ENCODE measurements at regions not wholly inside any gene's neighbourhood (a gene's known extent, or its start where the extent isn't known, plus 50 kb on each side); places are given as distances from the start of the nearest gene placed in this dataset.
"Not testable (repeated sequence)": the region's sequence is repeated elsewhere in the genome, so short reads cannot be mapped to it uniquely, and the experiment has no call there.

- no peak for DNase-seq (ENCODE audit: low spot score)
Measured at GRCh38 chr12:67456431-67456901, 187.3 kb downstream of the CAND1 start.

- no peak for DNase-seq (ENCODE audit: low spot score)
Measured at GRCh38 chr12:67457136-67457535, 188.0 kb downstream of the CAND1 start.

- no peak for DNase-seq (ENCODE audit: low spot score)
Measured at GRCh38 chr12:67457778-67458665, 188.9 kb downstream of the CAND1 start.

- no peak for DNase-seq (ENCODE audit: low spot score)
Measured at GRCh38 chr12:67459173-67459572, 189.4 kb upstream of the DYRK2 start.

GRCh38 chr12:67459578-67459977, 189.0 kb upstream of the DYRK2 start:
- DNase-seq (ENCODE audit: low spot score): no peak

GRCh38 chr12:67460388-67460787, 188.2 kb upstream of the DYRK2 start:
- DNase-seq (ENCODE audit: low spot score): no peak

GRCh38 chr12:67468549-67469245, 179.8 kb upstream of the DYRK2 start:
- no peak for DNase-seq (ENCODE audit: low spot score)

- no peak for DNase-seq (ENCODE audit: low spot score)
Measured at GRCh38 chr12:67469666-67470065, 178.9 kb upstream of the DYRK2 start.

- DNase-seq (ENCODE audit: low spot score): no peak
Measured at GRCh38 chr12:67471810-67472209, 176.7 kb upstream of the DYRK2 start.

- DNase-seq (ENCODE audit: low spot score): no peak
Measured at GRCh38 chr12:67472539-67472938, 176.0 kb upstream of the DYRK2 start.

GRCh38 chr12:67474934-67475620, 173.5 kb upstream of the DYRK2 start:
- no peak for DNase-seq (ENCODE audit: low spot score)

GRCh38 chr12:67475725-67476124, 172.8 kb upstream of the DYRK2 start:
- no peak for DNase-seq (ENCODE audit: low spot score)

GRCh38 chr12:67477681-67478265, 170.8 kb upstream of the DYRK2 start:
- DNase-seq (ENCODE audit: low spot score): no peak

- peak; percentile 9 for DNase-seq (ENCODE audit: low spot score)
Measured at GRCh38 chr12:67482751-67483661, 165.5 kb upstream of the DYRK2 start.

- no peak for DNase-seq (ENCODE audit: low spot score)
Measured at GRCh38 chr12:67483871-67484554, 164.5 kb upstream of the DYRK2 start.

GRCh38 chr12:67484791-67485480, 163.6 kb upstream of the DYRK2 start:
- DNase-seq (ENCODE audit: low spot score): no peak

- DNase-seq (ENCODE audit: low spot score): no peak
Measured at GRCh38 chr12:67486671-67487070, 161.9 kb upstream of the DYRK2 start.

GRCh38 chr12:67488349-67488748, 160.2 kb upstream of the DYRK2 start:
- not testable (repeated sequence) for DNase-seq (ENCODE audit: low spot score)

GRCh38 chr12:67489007-67489406, 159.5 kb upstream of the DYRK2 start:
- DNase-seq (ENCODE audit: low spot score): no peak

- no peak for DNase-seq (ENCODE audit: low spot score)
Measured at GRCh38 chr12:67496581-67496980, 152.0 kb upstream of the DYRK2 start.
